ENCODE measurements at regions not wholly inside any gene's neighbourhood (a gene's known extent, or its start where the extent isn't known, plus 50 kb on each side); places are given as distances from the start of the nearest gene placed in this dataset.

DNA sequence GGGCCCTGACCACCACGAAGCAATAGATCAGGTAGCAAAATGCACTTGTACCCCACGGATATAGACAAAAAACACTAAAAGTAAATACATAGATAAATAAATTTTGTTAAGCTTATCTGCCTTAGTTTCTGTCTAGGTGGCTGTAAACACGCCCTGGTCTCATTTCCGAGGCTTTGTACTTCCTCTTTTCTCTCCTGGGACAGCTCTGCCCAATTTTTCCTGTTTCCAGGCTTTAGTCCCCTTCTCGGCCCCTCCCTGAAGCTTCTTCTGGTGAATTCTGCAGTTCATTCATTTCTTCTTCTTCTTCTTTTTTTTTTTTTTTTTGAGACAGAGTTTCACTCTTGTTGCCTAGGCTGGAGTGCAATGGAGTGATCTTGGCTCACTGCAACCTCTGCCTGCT is 73.4 kb upstream of the STOX2 start:
- peak in 1 of 2 donors; percentile 25 for ATAC-seq
- no peak for DNase-seq
- Histone ChIP-seq H3K27ac (peak overlapping the region; percentile 13), H3K4me1 (peaks cover 37% of the 10 kb centered on the region), H3K27me3 (ENCODE audit: low read depth) (no peaks in the 10 kb centered on the region), H3K36me3 (no peaks in the 10 kb centered on the region), H3K9me3 (no peaks in the 10 kb centered on the region), H3K4me3 (no peak overlapping the region)
- TF ChIP-seq, protein P1, sequence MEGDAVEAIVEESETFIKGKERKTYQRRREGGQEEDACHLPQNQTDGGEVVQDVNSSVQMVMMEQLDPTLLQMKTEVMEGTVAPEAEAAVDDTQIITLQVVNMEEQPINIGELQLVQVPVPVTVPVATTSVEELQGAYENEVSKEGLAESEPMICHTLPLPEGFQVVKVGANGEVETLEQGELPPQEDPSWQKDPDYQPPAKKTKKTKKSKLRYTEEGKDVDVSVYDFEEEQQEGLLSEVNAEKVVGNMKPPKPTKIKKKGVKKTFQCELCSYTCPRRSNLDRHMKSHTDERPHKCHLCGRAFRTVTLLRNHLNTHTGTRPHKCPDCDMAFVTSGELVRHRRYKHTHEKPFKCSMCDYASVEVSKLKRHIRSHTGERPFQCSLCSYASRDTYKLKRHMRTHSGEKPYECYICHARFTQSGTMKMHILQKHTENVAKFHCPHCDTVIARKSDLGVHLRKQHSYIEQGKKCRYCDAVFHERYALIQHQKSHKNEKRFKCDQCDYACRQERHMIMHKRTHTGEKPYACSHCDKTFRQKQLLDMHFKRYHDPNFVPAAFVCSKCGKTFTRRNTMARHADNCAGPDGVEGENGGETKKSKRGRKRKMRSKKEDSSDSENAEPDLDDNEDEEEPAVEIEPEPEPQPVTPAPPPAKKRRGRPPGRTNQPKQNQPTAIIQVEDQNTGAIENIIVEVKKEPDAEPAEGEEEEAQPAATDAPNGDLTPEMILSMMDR (IDR thresholded peaks at IDR 0.05), result no peak
- intact Hi-C loops (cut with DNase I), result no loop called here

DNA sequence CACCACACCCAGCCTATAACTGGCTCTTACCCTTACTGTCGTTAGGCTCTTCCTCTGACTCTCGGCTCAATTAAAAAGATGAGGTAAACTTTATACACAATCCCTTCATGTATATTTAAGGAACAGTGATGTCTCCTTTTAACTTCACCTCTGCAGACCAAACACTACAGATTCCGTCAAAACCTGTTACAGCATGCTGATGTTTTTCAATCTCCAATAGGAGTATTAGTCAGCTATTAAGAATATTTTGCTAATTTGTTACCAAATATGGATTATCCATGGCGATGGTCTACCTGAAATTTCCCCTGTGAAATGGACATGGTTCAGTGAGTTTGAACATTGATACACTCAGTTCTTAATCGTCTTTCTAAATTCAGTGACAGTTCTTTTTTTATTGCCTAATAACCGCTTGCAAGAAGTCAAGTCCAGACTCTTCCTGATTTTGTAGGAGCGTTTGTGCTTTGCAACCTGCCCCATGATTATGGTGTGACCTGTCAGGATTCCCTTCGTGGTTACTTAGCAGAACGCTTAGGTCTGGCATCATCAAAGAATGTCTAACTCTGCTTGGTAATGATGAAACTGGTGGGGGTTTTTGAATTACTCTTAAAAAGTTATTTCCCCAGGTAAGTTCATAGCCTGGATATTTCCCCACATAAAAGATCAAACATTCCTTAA is 72.2 kb upstream of the STOX2 start:
- no peak overlapping the region for H3K27ac ChIP-seq
- TF ChIP-seq, protein P1 (IDR thresholded peaks at IDR 0.05), result no peak
- H3K36me3 ChIP-seq, result no peaks in the 10 kb centered on the region
- no peak for DNase-seq
- ATAC-seq, result no peak
- no peaks in the 10 kb centered on the region for H3K9me3 ChIP-seq
- intact Hi-C loops (cut with DNase I), result no loop called here
- H3K4me1 ChIP-seq, result peaks cover 32% of the 10 kb centered on the region
- H3K4me3 ChIP-seq, result no peak overlapping the region
- H3K27me3 ChIP-seq (ENCODE audit: low read depth), result no peaks in the 10 kb centered on the region

DNA sequence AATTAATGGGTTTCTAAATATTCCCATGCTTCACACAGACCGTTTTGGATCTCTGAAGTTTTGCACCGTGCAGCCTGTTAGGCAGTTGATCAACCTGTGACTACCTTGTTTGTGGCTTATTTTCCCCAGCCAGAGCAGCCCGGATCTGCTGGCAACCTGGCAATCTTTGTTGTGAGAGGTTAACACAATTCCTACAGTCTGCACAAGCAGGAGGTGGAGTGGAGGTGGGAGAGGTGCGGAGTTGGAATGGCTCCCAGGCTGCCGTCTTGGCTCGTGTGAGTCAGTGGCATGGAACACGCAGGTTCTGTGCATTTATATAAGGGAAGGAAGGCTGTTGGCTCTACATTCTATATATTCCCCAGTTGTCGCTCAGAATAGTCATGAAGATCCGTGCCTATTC is 70.9 kb upstream of the STOX2 start:
- DNase-seq (no peak), ATAC-seq (peak in 1 of 2 donors; percentile 18)
- TF ChIP-seq, protein P1 (IDR thresholded peaks at IDR 0.05), result no peak
- Histone ChIP-seq H3K27me3 (ENCODE audit: low read depth) (no peaks in the 10 kb centered on the region), H3K9me3 (no peaks in the 10 kb centered on the region), H3K27ac (no peak overlapping the region), H3K36me3 (no peaks in the 10 kb centered on the region), H3K4me1 (peaks cover 28% of the 10 kb centered on the region), H3K4me3 (no peak overlapping the region)
- intact Hi-C loops (cut with DNase I), result no loop called here

DNA sequence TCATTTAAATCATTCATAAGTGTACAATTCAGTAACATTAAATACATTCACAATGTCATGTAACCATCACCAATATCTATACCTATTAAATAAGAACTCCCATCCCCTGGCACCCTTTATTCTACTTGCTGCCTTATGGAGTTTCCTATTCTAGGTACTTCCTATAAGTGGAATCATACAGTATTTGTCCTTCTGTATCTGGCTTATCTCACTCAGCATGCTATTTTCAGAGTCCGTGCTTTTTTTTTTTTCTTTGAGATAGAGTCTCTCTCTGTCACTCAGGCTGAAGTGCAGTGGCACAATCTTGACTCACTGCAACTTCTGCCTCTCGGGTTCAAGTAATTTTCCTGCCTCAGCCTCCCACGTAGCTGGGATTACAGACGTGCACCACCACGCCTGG is 67.9 kb upstream of the STOX2 start:
- Histone ChIP-seq H3K9me3 (no peaks in the 10 kb centered on the region), H3K4me1 (peaks cover 4% of the 10 kb centered on the region), H3K27me3 (ENCODE audit: low read depth) (no peaks in the 10 kb centered on the region), H3K27ac (no peak overlapping the region), H3K4me3 (no peak overlapping the region), H3K36me3 (no peaks in the 10 kb centered on the region)
- DNase-seq (no peak), ATAC-seq (no peak)
- TF ChIP-seq, protein P1 (IDR thresholded peaks at IDR 0.05), result no peak
- intact Hi-C loops (cut with DNase I), result no loop called here

DNA sequence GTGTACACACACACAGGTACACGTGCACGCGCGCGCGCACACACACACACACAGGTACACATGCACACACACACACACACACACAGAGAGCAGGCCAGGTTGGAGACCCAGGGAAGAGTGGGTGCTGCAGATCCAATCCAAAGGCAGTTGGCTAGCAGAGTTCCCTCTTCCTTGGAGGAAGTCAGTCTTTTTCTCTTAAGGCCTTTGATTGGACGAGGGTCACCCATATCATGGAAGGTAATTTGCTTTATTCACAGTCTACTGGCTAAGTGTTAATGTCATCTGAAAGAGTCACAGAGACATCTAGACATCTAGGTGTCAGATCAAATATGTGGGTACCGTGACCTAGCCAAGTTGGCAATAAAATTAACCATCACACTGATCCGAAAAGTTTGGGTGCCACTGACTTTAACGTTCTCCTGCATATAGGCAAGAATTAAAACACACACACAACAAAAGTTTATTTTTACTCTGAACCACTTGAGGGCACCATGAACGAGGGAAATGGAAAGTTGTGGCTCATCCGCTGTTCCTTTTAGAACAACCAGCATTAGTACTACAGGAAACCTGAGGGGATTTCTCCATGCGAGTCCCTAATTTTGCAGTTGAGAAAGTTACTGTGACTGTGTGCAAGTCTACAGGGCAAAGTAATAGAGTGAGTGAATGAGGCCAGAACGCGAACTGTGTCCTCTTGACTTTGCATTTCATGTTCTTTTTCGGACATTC is 66.0 kb upstream of the STOX2 start:
- no peaks in the 10 kb centered on the region for H3K36me3 ChIP-seq
- intact Hi-C loops (cut with DNase I), result no loop called here
- TF ChIP-seq, protein P1 (IDR thresholded peaks at IDR 0.05), result no peak
- H3K27ac ChIP-seq, result no peak overlapping the region
- H3K4me3 ChIP-seq, result no peak overlapping the region
- H3K4me1 ChIP-seq, result no peaks in the 10 kb centered on the region
- ATAC-seq, result peak in 1 of 2 donors; percentile 19
- DNase-seq, result no peak
- no peaks in the 10 kb centered on the region for H3K9me3 ChIP-seq
- no peaks in the 10 kb centered on the region for H3K27me3 ChIP-seq (ENCODE audit: low read depth)

Data from lower lobe of right lung (tissue), 2 donors.